Mammary epithelial cell (primary cell): ENCODE measurements at regions not wholly inside any gene's neighbourhood (a gene's known extent, or its start where the extent isn't known, plus 50 kb on each side); places are given as distances from the start of the nearest gene placed in this dataset.

Experiments
- EZH2 ChIP-seq: IDR thresholded peaks from 2 replicates; pipeline ENCODE4 v1.6.1; 2012; ENCODE audit warnings: low read length, inconsistent platforms, borderline replicate concordance
- TF ChIP-seq, protein P1 (sequence below), 2 donors: IDR thresholded peaks in 1 of 2; conservative IDR thresholded peaks in 1 of 2; 2 replicates each; pipeline ENCODE4 v1.5.1; 2011 to 2012; ENCODE audit warnings: inconsistent platforms in 2 of 2, low read length in 2 of 2, mild to moderate bottlenecking in 2 of 2, control low read depth in 1 of 2, low read depth in 1 of 2; ENCODE audit not compliant: insufficient read depth in 1 of 2; ENCODE audit errors: extremely low read depth in 1 of 2

DNA sequence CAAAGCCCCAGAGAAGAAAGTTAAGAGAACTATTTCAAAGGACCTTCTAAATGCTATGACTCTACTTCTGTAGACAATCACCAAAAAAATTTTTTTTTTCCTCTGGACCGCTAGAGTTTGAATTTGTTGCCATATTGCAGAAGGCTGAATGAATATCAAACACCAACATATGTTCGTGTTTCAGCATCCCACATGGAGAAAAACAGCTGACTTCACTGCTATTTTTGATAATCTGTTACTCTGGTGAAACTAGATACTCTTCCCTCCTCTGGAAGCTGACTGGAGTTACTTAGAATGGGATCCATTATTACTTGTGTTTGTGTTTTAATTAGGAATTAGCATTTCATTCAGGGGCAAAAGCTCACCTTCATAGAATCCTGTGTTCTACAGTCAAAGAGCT, 447.0 kb downstream of the AASDHPPT start:
- TF ChIP-seq, protein P1, sequence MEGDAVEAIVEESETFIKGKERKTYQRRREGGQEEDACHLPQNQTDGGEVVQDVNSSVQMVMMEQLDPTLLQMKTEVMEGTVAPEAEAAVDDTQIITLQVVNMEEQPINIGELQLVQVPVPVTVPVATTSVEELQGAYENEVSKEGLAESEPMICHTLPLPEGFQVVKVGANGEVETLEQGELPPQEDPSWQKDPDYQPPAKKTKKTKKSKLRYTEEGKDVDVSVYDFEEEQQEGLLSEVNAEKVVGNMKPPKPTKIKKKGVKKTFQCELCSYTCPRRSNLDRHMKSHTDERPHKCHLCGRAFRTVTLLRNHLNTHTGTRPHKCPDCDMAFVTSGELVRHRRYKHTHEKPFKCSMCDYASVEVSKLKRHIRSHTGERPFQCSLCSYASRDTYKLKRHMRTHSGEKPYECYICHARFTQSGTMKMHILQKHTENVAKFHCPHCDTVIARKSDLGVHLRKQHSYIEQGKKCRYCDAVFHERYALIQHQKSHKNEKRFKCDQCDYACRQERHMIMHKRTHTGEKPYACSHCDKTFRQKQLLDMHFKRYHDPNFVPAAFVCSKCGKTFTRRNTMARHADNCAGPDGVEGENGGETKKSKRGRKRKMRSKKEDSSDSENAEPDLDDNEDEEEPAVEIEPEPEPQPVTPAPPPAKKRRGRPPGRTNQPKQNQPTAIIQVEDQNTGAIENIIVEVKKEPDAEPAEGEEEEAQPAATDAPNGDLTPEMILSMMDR (conservative IDR thresholded peaks at IDR 0.05 in 1 of 2, IDR thresholded peaks at IDR 0.05 in 1 of 2; ENCODE audit: extremely low read depth in 1 of 2, insufficient read depth in 1 of 2, low read depth in 1 of 2, low read length in 2 of 2), result no peak
- TF ChIP-seq EZH2, result no peak
